Body of pancreas (tissue), 4 donors: ENCODE measurements at regions not wholly inside any gene's neighbourhood (a gene's known extent, or its start where the extent isn't known, plus 50 kb on each side); places are given as distances from the start of the nearest gene placed in this dataset.

ENCODE experiments used
- ATAC-seq: fragments of 150-250 bp; one replicate; pipeline ENCODE4 v1.9.1; 2016
- DNase-seq, 4 donors: peaks; one replicate each; pipeline ENCODE4 v3.0.0-alpha.2; 2019
- H3K27ac ChIP-seq, 4 donors: fragments of 200-600 bp; sonication (generic); 1 replicate in 3 of 4; 2 replicates in 1 of 4; pipeline versions ENCODE4 v1.5.1 to v1.6.1; 2016 to 2019; ENCODE audit warnings: mild to moderate bottlenecking in 1 of 4, mixed read lengths in 1 of 4, moderate library complexity in 1 of 4
- H3K27me3 ChIP-seq, 2 donors: fragments of 200-600 bp; sonication (generic); one replicate each; pipeline ENCODE4 v1.6.0; 2016; ENCODE audit warnings: mild to moderate bottlenecking in 1 of 2
- H3K36me3 ChIP-seq, 2 donors: fragments of 200-600 bp; sonication (generic); replicated peaks in 1 of 2; 2 replicates each; pipeline ENCODE4 v1.5.1; 2016; ENCODE audit warnings: low read depth in 2 of 2; ENCODE audit not compliant: insufficient read depth in 1 of 2
- H3K4me1 ChIP-seq: fragments of 200-600 bp; sonication (generic); one replicate; pipeline ENCODE4 v1.6.0; 2016
- H3K4me3 ChIP-seq, 2 donors: fragments of 200-600 bp; sonication (generic); 1 replicate in 1 of 2; 2 replicates in 1 of 2; pipeline ENCODE4 v1.5.1; 2016 to 2019
- H3K9me3 ChIP-seq, 3 donors: fragments of 200-600 bp; sonication (generic); 1 replicate in 2 of 3; 2 replicates in 1 of 3; pipeline ENCODE4 v1.5.1; 2016
- POLR2A ChIP-seq, 3 donors: fragments of 450-650 bp; IDR thresholded peaks; one replicate each; pipeline ENCODE4 v1.6.1; 2016; ENCODE audit warnings: antibody characterized with exemption in 3 of 3, mild to moderate bottlenecking in 2 of 3
- WGBS, 2 donors: methylation state at CpG; one replicate each; pipeline ENCODE4 v1.1.5; 2017; 5-methylcytosine and 5-hydroxymethylcytosine counted together
- intact Hi-C: fragments of 100-400 bp; cut with DNase I; formaldehyde crosslinking; loops from one replicate; pipeline ENCODE4 v1.15.1; 2023
- TF ChIP-seq, protein P1 (sequence below), 7 experiments: fragments of 450-650 bp in 4 of 7; fragments of 200-600 bp in 3 of 7; sonication (generic) in 3 of 7; IDR thresholded peaks; one replicate each; pipeline ENCODE4 v1.5.1; 2016 to 2019; ENCODE audit warnings: antibody characterized with exemption in 7 of 7

DNA sequence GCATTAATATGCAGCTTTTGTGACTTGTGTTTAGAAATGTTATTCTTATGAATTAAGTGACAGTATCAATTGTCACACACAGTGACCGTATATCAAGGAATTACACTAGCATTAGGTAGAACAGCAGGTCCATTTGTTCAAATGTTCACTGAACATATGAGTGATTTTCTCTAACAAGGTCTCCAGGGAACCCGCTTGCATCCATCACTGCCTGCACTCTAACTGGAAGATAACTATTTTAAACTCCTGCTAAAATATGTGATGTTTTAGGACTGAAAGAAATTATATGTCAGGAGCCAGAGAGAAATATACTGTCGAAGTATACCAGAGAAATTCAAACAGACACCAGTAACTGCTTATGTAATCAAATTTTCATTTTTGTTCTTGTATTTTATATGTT, 1395.7 kb downstream of the PCDH18 start:
- no peak overlapping the region for H3K4me3 ChIP-seq
- H3K4me1 ChIP-seq = no peaks in the 10 kb centered on the region
- H3K27ac ChIP-seq = no peak overlapping the region
- TF ChIP-seq, protein P1, sequence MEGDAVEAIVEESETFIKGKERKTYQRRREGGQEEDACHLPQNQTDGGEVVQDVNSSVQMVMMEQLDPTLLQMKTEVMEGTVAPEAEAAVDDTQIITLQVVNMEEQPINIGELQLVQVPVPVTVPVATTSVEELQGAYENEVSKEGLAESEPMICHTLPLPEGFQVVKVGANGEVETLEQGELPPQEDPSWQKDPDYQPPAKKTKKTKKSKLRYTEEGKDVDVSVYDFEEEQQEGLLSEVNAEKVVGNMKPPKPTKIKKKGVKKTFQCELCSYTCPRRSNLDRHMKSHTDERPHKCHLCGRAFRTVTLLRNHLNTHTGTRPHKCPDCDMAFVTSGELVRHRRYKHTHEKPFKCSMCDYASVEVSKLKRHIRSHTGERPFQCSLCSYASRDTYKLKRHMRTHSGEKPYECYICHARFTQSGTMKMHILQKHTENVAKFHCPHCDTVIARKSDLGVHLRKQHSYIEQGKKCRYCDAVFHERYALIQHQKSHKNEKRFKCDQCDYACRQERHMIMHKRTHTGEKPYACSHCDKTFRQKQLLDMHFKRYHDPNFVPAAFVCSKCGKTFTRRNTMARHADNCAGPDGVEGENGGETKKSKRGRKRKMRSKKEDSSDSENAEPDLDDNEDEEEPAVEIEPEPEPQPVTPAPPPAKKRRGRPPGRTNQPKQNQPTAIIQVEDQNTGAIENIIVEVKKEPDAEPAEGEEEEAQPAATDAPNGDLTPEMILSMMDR (IDR thresholded peaks at IDR 0.05) = no peak
- no peak for TF ChIP-seq POLR2A (IDR thresholded peaks at IDR 0.05)
- DNase-seq (no peak), ATAC-seq (no peak)
- intact Hi-C loops = no loop called here
- 64 to 74% methylated on average over 3 of the region's 3 CpGs for WGBS, 2 donors
- H3K27me3 ChIP-seq = no peaks in the 10 kb centered on the region
- H3K36me3 ChIP-seq = no peaks in the 10 kb centered on the region
- H3K9me3 ChIP-seq = no peaks in the 10 kb centered on the region

DNA sequence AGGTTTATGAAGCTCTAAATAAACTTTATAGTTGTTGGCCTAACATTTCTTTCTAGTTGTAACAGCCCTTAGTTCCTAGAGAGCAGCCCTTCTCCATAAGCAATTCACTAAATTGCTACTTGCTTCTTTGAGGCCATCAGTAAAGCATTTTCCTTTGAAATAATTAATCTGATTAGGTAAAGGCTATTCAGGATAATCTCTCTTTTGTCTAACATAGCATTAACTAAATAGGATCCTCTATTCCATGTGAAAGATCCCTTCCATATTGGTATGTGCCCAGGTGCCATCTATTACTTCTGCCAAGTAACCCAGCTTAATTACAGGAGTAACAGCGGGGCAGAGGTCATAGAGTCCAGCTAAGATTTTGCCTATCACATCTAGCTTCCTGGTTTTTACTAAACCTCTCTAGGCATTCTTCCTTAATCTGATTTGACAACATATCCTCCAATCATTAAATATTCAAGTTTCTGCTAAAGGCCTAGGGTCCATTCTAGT, 1408.0 kb downstream of the PCDH18 start:
- Histone ChIP-seq H3K4me3 (no peak overlapping the region), H3K27me3 (no peaks in the 10 kb centered on the region), H3K27ac (no peak overlapping the region), H3K36me3 (no peaks in the 10 kb centered on the region), H3K9me3 (no peaks in the 10 kb centered on the region), H3K4me1 (no peaks in the 10 kb centered on the region)
- DNase-seq (no peak), ATAC-seq (no peak)
- TF ChIP-seq, protein P1 (IDR thresholded peaks at IDR 0.05) = no peak
- no peak for TF ChIP-seq POLR2A (IDR thresholded peaks at IDR 0.05)
- 74 to 85% methylated on average over 1 of the region's 1 CpG for WGBS, 2 donors
- intact Hi-C loops = no loop called here

DNA sequence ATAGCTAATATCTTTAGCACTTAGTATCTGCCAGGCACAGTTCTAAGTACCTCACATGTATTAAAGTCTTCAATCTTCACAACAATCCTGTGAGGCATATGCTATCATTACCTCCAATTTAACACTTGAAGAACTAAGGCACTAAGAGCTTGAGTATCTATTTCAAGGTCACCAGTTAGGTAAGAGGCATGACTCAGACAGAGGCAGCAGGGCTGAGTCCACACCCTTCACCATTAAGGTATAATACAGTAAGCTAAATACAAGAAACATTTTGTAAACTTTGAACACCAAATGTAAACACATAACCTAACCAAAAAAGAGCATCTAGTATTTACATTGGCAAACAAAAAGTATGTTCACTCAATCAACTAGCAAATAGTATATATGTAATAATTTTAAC, 1410.9 kb downstream of the PCDH18 start:
- Histone ChIP-seq H3K4me3 (no peak overlapping the region), H3K27me3 (no peaks in the 10 kb centered on the region), H3K36me3 (no peaks in the 10 kb centered on the region), H3K9me3 (no peaks in the 10 kb centered on the region), H3K27ac (no peak overlapping the region), H3K4me1 (no peaks in the 10 kb centered on the region)
- ATAC-seq = no peak
- no peak for DNase-seq
- TF ChIP-seq, protein P1 (IDR thresholded peaks at IDR 0.05) = no peak
- TF ChIP-seq POLR2A (IDR thresholded peaks at IDR 0.05) = no peak
- intact Hi-C loops = no loop called here

DNA sequence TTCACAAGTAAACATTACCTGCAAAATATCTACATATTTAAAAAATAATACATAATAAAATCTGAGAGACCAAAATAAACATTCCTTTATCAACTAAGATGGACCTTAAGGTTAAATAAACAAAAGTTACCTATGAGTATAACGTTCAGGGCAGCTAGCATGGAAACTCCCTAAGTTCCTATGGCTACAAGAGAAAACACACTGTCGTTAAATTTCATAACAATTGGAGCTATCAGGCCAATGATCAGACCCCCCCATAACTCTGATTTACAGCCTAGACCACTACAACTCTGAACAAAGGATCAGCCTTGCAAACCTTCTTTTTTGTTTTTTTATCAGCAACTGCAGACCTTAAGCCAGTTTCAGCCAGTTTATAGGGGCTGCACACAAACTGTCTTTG, 1418.4 kb downstream of the PCDH18 start:
- no peaks in the 10 kb centered on the region for H3K4me1 ChIP-seq
- no peak overlapping the region for H3K4me3 ChIP-seq
- H3K27ac ChIP-seq = no peak overlapping the region
- no peaks in the 10 kb centered on the region for H3K9me3 ChIP-seq
- intact Hi-C loops = no loop called here
- DNase-seq (no peak), ATAC-seq (no peak)
- TF ChIP-seq POLR2A (IDR thresholded peaks at IDR 0.05) = no peak
- TF ChIP-seq, protein P1 (IDR thresholded peaks at IDR 0.05) = no peak
- 10 to 18% methylated on average over 2 of the region's 2 CpGs for WGBS, 2 donors
- H3K36me3 ChIP-seq = no peaks in the 10 kb centered on the region
- no peaks in the 10 kb centered on the region for H3K27me3 ChIP-seq

DNA sequence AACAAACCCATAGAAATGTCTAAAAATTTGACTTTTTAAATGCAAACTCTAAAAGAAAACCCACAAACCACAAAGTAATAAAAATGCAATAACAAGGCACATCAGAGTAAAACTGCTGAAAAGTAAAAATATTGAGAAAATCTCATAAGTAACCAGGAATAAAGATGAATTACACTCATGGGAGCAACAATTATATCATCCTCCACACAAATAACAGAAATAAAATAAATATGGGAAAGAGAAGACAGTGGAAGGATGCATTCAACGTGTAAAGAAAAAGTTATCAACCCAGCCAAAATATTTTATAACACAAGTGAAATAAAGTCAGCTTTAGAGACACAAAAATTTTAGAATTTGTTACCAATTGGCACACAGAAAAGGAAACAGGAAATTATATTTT, 1420.2 kb downstream of the PCDH18 start:
- WGBS, 2 donors = 44 to 53% methylated on average over 1 of the region's 1 CpG
- Histone ChIP-seq H3K4me3 (no peak overlapping the region), H3K27ac (no peak overlapping the region), H3K9me3 (no peaks in the 10 kb centered on the region), H3K27me3 (no peaks in the 10 kb centered on the region), H3K36me3 (no peaks in the 10 kb centered on the region), H3K4me1 (no peaks in the 10 kb centered on the region)
- DNase-seq (no peak), ATAC-seq (no peak)
- TF ChIP-seq, protein P1 (IDR thresholded peaks at IDR 0.05) = no peak
- TF ChIP-seq POLR2A (IDR thresholded peaks at IDR 0.05) = no peak
- intact Hi-C loops = no loop called here
